ENCODE measurements at regions not wholly inside any gene's neighbourhood (a gene's known extent, or its start where the extent isn't known, plus 50 kb on each side); places are given as distances from the start of the nearest gene placed in this dataset.

GRCh38 chr12:125674554-125675338, 609.5 kb downstream of the AACS start:
- peak; percentile 8 for DNase-seq (ENCODE audit: low read depth)
- no peak overlapping the region for H3K4me3 ChIP-seq (ENCODE audit: low read depth, low read length)
- TF ChIP-seq, protein P1, sequence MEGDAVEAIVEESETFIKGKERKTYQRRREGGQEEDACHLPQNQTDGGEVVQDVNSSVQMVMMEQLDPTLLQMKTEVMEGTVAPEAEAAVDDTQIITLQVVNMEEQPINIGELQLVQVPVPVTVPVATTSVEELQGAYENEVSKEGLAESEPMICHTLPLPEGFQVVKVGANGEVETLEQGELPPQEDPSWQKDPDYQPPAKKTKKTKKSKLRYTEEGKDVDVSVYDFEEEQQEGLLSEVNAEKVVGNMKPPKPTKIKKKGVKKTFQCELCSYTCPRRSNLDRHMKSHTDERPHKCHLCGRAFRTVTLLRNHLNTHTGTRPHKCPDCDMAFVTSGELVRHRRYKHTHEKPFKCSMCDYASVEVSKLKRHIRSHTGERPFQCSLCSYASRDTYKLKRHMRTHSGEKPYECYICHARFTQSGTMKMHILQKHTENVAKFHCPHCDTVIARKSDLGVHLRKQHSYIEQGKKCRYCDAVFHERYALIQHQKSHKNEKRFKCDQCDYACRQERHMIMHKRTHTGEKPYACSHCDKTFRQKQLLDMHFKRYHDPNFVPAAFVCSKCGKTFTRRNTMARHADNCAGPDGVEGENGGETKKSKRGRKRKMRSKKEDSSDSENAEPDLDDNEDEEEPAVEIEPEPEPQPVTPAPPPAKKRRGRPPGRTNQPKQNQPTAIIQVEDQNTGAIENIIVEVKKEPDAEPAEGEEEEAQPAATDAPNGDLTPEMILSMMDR (IDR thresholded peaks at IDR 0.05; ENCODE audit: insufficient read depth, low read length): no peak

DNA sequence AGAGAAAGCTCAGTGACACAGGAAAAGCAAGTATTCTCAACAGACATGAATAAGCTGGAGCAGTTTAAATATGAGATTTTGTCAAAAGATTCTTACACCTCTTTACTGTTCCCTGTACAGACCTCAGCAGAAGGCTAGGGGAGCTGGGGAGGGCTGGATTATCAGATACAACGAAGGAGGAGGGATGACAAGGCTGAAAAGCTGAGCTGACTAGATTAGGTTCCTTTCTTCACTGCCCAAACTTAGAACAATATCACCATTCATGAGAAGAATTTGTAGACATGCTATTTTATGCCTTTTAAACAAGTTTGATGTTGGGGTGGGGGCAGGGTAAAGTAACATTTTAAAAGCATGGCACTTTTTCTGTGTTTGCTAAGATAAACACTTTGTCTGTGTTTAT, 611.1 kb downstream of the AACS start:
- no peak overlapping the region for H3K4me3 ChIP-seq (ENCODE audit: low read depth, low read length)
- no peak for DNase-seq (ENCODE audit: low read depth)
- TF ChIP-seq, protein P1 (IDR thresholded peaks at IDR 0.05; ENCODE audit: insufficient read depth, low read length): no peak

DNA sequence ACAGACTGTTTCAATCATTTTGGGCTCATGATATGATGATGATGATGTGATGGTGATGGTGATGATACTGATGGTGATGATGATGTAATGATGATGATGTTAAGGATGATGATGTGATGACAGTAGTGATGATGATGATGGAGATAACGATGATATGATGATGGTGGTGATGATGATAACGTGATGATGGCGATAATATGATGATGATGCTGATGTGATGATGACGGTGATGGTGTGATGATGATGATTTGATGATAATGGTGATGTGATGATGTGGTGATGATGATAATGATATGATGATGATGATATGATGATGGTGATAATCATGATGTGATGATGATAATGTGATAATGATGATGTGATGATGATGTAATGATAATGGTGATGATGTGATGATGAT, 612.6 kb downstream of the AACS start:
- DNase-seq (ENCODE audit: low read depth): no peak
- no peak overlapping the region for H3K4me3 ChIP-seq (ENCODE audit: low read depth, low read length)
- TF ChIP-seq, protein P1 (IDR thresholded peaks at IDR 0.05; ENCODE audit: insufficient read depth, low read length): no peak

GRCh38 chr12:125678589-125678993, 613.4 kb downstream of the AACS start:
- DNase-seq (ENCODE audit: low read depth): no peak
- no peak overlapping the region for H3K4me3 ChIP-seq (ENCODE audit: low read depth, low read length)
- TF ChIP-seq, protein P1 (IDR thresholded peaks at IDR 0.05; ENCODE audit: insufficient read depth, low read length): no peak

- TF ChIP-seq, protein P1 (IDR thresholded peaks at IDR 0.05; ENCODE audit: insufficient read depth, low read length): no peak
- H3K4me3 ChIP-seq (ENCODE audit: low read depth, low read length): no peak overlapping the region
- no peak for DNase-seq (ENCODE audit: low read depth)
These were observed 618.6 kb downstream of the AACS start for GRCh38 chr12:125683748-125684381.

DNA sequence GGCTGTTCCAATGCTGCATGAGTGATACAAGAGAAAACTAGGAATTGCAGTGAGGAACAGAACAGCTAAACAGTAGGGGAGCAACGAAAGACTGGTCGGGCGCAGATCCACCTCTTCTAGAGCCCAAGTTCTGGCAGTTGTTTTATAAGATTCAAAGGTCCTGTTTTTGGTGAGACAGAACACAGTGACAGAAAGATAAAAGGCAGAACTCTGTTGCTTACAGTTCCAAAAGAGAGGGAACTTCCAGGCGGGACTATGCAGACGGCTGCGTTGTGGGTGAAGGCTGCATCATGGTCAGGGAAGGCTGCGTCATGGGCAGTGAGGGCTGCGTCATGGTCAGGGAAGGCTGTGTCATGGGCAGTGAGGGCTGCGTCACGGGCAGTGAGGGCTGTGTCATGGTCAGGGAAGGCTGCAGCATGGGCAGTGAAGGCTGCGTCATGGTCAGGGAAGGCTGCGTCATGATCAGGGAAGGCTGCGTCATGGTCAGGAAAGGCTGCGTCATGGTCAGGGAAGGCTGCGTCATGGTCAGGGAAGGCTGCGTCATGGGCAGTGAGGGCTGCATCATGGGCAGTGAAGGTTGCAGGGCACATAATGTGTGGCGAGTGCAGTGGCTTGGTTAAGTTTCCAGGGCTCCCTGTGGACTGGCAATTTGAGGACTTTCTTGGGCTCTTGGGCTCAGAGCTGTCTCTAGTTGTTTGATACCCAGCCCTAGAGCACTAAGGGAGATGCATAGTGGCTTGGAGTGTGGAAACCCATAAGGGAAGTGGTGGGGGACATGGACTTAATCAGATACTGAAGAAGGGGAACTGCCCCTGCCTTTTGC, 619.9 kb downstream of the AACS start:
- TF ChIP-seq, protein P1 (IDR thresholded peaks at IDR 0.05; ENCODE audit: insufficient read depth, low read length): no peak
- H3K4me3 ChIP-seq (ENCODE audit: low read depth, low read length): no peak overlapping the region
- no peak for DNase-seq (ENCODE audit: low read depth)

Measured in fibroblast of the aortic adventitia (primary cell).